NOMO-1 treated with DMSO at 0.1 percent for 48 hours (cell line): ENCODE measurements at regions not wholly inside any gene's neighbourhood (a gene's known extent, or its start where the extent isn't known, plus 50 kb on each side); places are given as distances from the start of the nearest gene placed in this dataset.

Experiments
- DNase-seq: peaks from one replicate; lab custom pipeline; 2025; ENCODE audit not compliant: unreplicated experiment; lab: John Stamatoyannopoulos, UW

DNA sequence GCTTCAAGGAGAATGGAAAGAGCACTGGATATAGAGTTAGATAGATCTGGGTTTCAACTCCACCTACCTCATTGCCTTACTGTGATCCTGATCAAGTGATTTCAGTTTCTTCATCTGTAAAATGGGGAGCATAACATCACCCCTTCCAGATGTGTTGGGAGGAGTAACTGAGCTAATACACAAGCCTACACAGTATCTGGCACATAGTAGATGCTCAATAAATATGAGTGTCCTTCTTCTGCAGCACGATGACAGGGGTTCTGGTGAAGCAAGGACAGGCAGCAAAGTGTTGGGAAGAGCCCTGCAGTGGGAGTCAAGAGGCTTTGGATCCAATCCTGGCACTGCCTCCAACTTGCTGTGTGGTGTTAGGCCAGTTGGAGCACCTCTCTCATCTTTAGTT is 270.0 kb downstream of the UACA start:
- no peak for DNase-seq

DNA sequence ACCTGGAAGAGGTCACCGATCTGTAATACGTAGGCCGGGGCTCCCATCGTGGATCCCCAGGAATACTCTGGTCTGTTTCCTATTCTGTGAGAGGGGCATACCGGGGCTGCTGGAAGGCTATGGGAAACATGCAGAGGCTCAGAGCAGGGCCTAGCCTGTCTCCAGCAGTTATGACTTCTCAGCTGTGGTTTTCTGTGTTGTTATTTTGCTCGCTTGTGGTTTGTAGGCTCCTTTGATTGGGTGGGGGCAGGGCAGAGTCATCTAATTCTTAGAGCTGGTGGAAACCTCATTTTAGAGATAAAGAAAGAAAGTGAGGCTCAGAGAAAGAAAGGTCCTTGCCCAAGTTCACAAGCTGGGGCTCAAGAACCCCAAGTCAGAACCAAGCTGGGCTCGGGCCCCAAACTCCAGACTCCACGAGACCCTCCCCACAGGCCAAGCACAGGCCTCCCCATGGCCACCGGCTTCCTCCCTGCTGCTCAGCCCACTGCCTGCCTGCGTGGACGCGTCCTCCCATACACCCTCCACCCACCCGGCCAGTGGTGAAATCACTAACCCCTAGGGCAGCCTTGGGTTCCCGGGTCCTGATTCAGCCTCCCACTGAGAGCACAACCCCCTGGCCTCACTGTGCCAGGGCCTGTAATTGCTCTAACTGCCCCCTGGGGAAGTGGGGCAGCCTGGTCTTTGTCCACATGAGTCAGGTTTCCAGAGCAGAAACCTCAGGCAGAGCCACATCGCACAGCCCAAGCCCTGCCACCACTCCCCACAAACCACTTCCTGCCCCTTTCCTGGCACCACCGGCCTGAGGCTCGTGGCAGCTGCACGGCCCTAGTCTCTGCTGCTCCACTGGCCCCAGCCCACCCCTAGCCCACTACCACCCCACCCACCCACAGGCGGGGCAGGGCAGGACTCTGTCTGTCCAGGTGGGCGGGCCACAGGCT is 270.8 kb downstream of the UACA start:
- peak; percentile 92 for DNase-seq

GRCh38 chr15:70491641-70492040 is 271.7 kb downstream of the UACA start:
- no peak for DNase-seq

DNA sequence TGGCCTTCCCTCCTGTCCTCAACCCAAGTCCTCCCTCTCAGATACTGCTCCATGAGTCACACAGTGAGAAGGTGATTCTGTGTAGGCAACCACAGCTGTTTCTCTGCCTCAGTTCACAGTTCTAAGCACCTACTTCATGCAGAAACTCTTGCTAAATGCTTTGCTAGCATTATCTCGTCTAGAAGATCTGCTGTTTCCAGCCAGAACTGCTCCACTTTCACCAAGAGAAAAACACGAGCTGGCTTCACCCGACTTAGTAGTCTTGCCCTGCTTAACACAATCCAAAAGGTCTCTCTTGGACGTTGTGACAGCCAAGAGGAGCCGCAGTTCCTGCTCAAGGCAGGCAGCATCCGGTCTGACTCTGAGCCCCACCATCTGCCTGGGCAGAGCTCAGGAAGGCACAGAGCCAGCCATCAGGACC is 272.1 kb downstream of the UACA start:
- peak; percentile 33 for DNase-seq

DNA sequence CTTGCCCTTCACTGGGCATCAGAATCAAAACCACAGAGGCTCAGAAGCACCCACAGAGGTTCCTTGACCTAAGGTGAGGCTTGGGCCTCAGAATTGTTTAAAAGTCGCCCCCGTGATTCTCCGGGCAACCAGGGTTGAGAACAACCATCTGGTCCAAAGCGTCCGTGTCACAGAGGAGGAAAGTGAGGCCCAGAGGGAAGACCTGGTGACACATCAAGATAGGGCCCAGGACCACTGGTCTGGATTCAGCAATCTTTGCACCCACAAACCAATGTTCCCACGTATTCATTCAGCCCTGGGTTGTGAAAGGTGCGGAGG is 272.6 kb downstream of the UACA start:
- no peak for DNase-seq

DNA sequence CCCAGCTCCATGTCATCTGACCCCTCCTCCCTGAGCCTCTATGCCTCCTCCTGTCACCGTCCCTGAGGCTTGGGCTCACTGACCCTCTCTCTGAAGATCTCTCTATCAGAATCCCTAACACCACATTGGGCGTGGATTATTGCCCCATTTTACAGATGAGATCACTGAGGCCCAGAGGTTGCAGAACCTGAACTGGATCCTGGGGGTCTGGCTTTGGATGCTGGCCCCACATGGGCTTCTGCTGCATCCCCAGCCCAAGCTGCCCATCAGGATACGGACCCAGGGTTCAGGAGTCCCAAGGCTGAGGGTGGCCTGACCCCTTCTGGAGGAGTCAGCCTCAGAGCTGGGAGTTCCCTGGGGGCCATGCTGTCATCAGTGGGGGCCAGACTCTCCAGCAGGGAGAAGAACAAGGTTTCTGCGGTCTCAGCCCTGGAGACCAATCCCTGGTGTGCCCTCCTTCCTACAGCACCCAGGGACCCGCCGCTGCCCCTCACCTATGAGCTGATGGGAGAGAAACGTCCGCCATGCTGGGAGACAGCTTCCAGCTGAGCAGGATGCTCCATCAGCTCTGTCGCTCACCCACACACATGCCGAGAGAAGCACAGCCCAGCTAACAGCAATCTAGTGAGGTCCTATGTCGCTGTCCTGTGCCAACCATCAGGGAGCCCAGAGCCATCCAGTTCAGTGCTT is 273.1 kb downstream of the UACA start:
- no peak for DNase-seq

DNA sequence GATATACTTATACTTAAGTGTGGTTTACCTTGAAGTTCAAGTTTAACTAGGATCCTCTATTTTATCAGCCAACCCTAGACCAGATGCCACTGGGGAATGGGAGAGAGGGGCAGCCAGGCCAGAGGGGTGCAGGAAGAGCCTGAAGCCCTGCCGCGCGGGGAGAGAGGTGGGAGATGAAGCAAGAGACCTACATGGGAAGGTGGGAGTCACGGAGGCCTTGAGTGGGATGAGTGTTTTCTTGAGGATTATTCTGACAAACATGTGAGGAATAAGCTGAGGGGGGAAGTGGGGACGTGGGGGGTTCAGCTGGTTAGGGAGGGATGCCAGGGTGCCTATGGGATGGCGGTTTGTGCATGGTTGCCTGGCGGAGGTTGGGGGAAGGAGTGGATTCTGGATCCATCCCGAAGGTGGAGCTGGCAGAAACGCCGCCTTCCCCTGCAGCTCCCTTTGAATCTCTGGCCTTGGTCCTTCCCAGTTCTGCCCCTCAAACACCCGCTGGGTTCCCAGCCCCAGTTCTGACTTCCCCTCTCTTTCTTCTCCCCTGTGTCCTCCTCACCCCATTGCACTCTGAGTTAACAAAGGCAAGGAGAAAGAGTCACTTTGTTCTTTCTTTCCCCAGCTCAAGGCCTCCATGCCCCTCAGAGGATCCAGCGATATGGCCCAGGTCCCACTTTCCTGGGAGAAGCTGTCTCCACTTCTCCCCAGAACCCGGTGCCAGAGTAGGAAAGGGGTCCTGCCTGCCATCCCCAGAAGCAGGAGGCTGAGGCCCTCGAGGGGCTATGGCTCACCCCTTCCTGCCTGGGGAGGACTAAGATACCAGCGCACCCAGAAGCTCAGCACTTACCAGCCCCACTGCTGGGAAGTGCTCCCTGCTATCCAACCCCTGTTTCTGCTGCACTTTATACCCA is 274.2 kb downstream of the UACA start:
- DNase-seq: no peak

GRCh38 chr15:70488002-70488605 is 275.3 kb downstream of the UACA start:
- DNase-seq: peak; percentile 61

- peak; percentile 21 for DNase-seq
Observed at GRCh38 chr15:70487387-70487740, 276.0 kb downstream of the UACA start.

DNA sequence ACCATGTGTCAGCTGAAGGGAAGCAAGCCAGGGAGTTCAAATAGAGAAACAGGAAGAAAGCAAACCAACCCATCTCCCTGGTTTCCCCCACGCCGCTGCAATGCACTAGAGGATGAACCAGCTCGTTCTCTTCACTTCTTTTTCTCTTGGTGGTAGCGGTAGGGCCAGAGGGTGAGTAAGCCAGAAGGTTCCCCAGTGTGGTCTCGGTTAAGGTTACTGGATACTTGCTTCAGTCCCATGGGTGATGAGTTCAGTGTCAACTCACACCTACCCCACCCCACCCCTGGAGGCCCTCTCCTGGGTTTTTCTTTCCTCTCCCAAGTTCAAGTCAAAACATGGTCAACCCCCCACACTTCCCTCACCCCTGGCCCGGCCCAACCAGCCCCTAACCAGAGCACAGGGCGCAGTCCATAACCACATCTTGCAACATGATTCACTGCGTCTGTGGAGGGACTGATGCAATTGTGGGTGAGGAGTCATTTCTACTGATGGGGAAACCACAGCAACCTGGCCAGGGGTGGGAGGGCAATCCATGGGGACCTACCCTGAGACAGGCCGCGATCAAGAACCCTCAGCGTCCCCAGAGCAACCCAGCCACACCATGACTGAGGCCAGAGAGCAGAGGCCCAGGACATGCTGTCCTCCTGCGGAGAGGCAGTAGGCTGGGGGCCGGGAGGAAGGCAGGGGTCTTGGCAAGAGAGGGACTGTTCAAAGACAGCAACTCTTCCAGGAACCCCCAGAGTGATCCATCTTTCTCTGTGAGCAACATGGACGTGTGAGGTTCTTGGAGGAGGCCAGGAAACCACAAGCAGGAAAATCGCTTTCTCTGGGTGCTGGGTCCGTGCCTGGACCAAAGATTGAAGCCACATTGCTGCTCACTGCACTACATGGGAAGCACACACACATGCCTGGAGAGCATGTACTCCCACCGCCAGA is 276.6 kb downstream of the UACA start:
- DNase-seq: peak; percentile 99

DNA sequence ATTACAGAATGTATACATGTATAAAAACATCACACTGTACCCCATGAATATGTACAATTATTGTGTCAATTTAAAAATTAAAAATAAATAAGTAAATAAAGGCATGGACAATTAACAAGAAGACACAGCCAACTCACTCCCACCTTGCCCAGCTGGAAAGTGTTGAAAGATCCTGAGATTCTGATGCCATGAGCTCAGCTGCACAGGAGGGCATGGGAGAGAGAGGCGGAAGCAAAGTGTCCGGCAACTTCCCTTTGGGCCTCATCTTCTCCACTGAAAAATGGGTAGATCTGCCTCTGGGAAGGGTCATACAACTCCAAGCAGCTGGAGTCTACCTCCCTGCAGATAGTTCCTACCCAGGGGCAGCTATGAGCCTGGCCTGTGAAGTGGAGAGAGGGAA is 277.3 kb downstream of the UACA start:
- DNase-seq: no peak

- DNase-seq: no peak
Observed at GRCh38 chr15:70484993-70485392, 278.4 kb downstream of the UACA start.

DNA sequence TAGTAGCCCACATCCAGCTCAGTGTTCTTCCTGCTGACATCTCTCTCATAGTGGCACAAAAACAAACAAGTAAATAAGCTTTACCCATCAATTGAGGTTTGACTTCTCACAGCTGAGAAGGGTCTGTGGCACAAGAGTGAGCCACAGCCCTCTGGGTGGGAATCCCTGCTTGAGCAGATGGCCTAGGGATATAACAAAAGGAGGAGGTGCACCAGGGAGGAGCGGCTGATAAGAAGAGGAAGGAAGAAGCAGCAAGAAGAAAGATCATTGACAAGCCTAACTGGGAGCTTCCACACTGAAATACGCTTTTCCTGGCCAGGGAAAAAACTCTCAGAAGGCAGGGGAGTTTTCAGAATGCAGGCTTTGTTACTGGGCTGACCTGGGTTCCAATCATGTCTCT is 279.8 kb downstream of the UACA start:
- no peak for DNase-seq

GRCh38 chr15:70480196-70480856 is 283.0 kb downstream of the UACA start:
- peak; percentile 54 for DNase-seq

GRCh38 chr15:70479785-70480184 is 283.6 kb downstream of the UACA start:
- peak; percentile 19 for DNase-seq

- no peak for DNase-seq
Observed at GRCh38 chr15:70479056-70479455, 284.3 kb downstream of the UACA start.

DNA sequence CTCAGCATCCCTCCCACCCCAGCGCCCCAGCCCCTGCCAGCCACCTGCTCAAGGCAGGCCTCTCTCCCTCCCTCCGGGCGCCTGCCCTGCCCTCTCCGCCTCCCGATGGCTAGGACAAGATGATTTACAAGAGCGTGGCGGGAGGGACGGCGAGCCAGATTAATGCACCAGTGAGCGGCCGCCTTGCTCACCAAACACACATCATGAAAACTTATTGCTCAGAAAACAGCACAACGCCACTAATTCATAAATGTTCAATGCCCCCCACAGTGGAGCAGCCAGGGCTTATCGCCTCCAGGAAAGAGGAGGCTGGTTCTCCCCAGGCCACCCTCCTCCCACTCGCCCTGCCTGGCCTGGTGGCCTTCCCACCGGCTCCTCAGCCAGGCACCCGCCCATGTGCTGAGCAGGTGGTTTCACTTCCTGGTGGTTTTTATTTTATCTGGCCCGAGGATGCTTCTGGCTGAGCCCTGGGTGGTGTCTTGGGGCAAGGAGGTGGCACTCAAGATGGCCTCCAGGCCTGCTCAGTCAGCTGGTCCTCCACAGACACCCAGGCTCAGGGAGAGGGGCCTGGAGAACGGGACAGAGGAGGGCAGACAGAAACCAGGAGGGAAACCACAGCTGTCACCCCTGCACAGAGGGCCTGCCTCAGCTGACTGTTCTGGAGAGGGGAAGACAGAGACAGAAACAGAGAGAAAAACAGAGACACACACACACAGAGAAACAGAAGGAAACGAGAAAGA is 284.9 kb downstream of the UACA start:
- peak; percentile 56 for DNase-seq

DNA sequence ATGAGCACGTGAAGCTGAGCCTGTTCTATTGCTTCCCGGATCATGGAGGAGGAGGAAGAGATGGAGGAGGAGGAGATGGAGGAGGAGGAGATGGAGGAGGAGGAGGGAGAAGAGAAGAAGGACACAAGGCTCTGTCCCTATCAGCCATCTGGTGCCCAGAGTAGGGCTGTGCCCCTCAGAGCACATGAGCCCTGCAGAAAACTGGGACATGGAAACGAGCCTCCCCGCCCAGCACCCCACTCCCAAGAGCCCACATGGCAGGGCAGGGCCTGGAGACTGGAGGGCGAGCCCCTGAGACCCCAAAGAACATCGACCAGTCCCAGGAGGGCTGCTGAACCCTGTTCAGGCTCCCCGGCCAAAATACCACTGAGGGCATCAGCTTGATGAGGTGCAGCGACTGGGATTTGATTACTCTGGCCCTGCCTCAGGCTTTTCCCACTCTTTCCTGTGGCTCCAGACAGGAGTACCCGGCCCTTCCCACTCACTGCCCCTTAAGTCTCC is 285.6 kb downstream of the UACA start:
- no peak for DNase-seq

- no peak for DNase-seq
Observed at GRCh38 chr15:70476441-70476840, 286.9 kb downstream of the UACA start.
